Common myeloid progenitor, CD34-positive (primary cell): ENCODE measurements at regions not wholly inside any gene's neighbourhood (a gene's known extent, or its start where the extent isn't known, plus 50 kb on each side); places are given as distances from the start of the nearest gene placed in this dataset.

Experiments
- CTCF ChIA-PET: fragments of 350-600 bp; sonication (Branson Sonifier 250); formaldehyde crosslinking; loops from one replicate; lab custom pipeline; 2021; ENCODE audit warnings: antibody characterized with exemption; lab: Charles Lee
- POLR2A ChIA-PET: fragments of 350-600 bp; sonication (Branson Sonifier 250); formaldehyde crosslinking; loops from one replicate; lab custom pipeline; 2021; ENCODE audit warnings: antibody characterized with exemption; lab: Charles Lee
- DNase-seq, 3 donors: peaks; one replicate each; pipeline versions ENCODE4 v3.0.0 to v3.0.0-alpha.2; 2013
- H3K27ac ChIP-seq, 2 experiments: 1 replicate in 1 of 2; 2 replicates in 1 of 2; pipeline ENCODE4 v1.7.0; 2013; ENCODE audit warnings: inconsistent platforms in 2 of 2, low read length in 2 of 2, mild to moderate bottlenecking in 2 of 2, low read depth in 1 of 2, moderate library complexity in 1 of 2; ENCODE audit not compliant: severe bottlenecking in 2 of 2, insufficient read depth in 1 of 2, poor library complexity in 1 of 2
- H3K27me3 ChIP-seq, 5 experiments: replicated peaks in 2 of 5; 1 replicate in 3 of 5; 2 replicates in 2 of 5; pipeline versions ENCODE4 v1.6.1 to v1.7.0; 2013; ENCODE audit warnings: low read length in 4 of 5, mild to moderate bottlenecking in 2 of 5, moderate library complexity in 2 of 5, inconsistent platforms in 1 of 5; ENCODE audit not compliant: insufficient read depth in 5 of 5, control insufficient read depth in 4 of 5
- H3K36me3 ChIP-seq, 4 experiments: 1 replicate in 2 of 4; 2 replicates in 2 of 4; pipeline versions ENCODE4 v1.6.1 to v1.7.0; 2013; ENCODE audit warnings: low read length in 3 of 4, control low read depth in 1 of 4, mild to moderate bottlenecking in 1 of 4; ENCODE audit not compliant: control insufficient read depth in 4 of 4, insufficient read depth in 4 of 4
- H3K4me1 ChIP-seq, 4 experiments: 1 replicate in 3 of 4; 2 replicates in 1 of 4; pipeline versions ENCODE4 v1.6.1 to v1.7.1; 2013; ENCODE audit warnings: low read length in 3 of 4, mild to moderate bottlenecking in 3 of 4, control low read depth in 1 of 4, inconsistent platforms in 1 of 4, moderate library complexity in 1 of 4; ENCODE audit not compliant: control insufficient read depth in 4 of 4, insufficient read depth in 4 of 4; ENCODE audit errors: control extremely low read depth in 1 of 4
- H3K4me3 ChIP-seq, 7 experiments: 1 replicate in 4 of 7; 2 replicates in 3 of 7; pipeline versions ENCODE4 v1.5.1 to v1.7.0; 2013; ENCODE audit warnings: mild to moderate bottlenecking in 7 of 7, low read length in 6 of 7, moderate library complexity in 6 of 7, inconsistent platforms in 2 of 7, low read depth in 2 of 7, control low read depth in 1 of 7; ENCODE audit not compliant: insufficient read depth in 4 of 7, control insufficient read depth in 1 of 7; ENCODE audit errors: extremely low read depth in 1 of 7
- H3K9me3 ChIP-seq, 5 experiments: 1 replicate in 4 of 5; 2 replicates in 1 of 5; pipeline versions ENCODE4 v1.6.1 to v1.7.1; 2013; ENCODE audit warnings: low read length in 4 of 5, mild to moderate bottlenecking in 2 of 5, inconsistent platforms in 1 of 5, low read depth in 1 of 5, moderate library complexity in 1 of 5; ENCODE audit not compliant: control insufficient read depth in 4 of 5, insufficient read depth in 2 of 5; ENCODE audit errors: control extremely low read depth in 1 of 5
- WGBS: methylation state at CpG from one replicate; pipeline ENCODE4 v1.1.5; 2013; ENCODE audit not compliant: insufficient coverage; 5-methylcytosine and 5-hydroxymethylcytosine counted together

- ChIA-PET CTCF (interaction anchor here (0.8 to 6.5 kb wide), 6 partner anchors 12 to 489 kb away, joined by 3 to 49 read pairs (median 4); no protein-coding TSS in a partner anchor), POLR2A (no interaction called here)
- H3K27ac ChIP-seq: no peak overlapping the region
- no peaks in the 10 kb centered on the region for H3K36me3 ChIP-seq
- no peak overlapping the region for H3K4me3 ChIP-seq
- WGBS: no CpG with 5 or more reads among the region's 1 CpG
- no peaks in the 10 kb centered on the region for H3K27me3 ChIP-seq
- peaks cover 0 to 6% (median 0%) of the 10 kb centered on the region in 4 experiments for H3K4me1 ChIP-seq
- H3K9me3 ChIP-seq: no peaks in the 10 kb centered on the region
- no peak for DNase-seq
Observed at GRCh38 chr14:59127437-59127732, 61.1 kb upstream of the DAAM1 start.

- no peak overlapping the region for H3K27ac ChIP-seq
- no peak for DNase-seq
- no peaks in the 10 kb centered on the region for H3K9me3 ChIP-seq
- H3K27me3 ChIP-seq: no peaks in the 10 kb centered on the region
- H3K4me1 ChIP-seq: peaks cover 0 to 6% (median 0%) of the 10 kb centered on the region in 4 experiments
- ChIA-PET CTCF (interaction anchor here (0.7 to 3.6 kb wide), 12 partner anchors 9 to 316 kb away, joined by 3 to 33 read pairs (median 3); partner anchors contain the start of gene DAAM1), POLR2A (no interaction called here)
- no peak overlapping the region for H3K4me3 ChIP-seq
- 93% methylated on average over 3 of the region's 7 CpGs for WGBS
- no peaks in the 10 kb centered on the region for H3K36me3 ChIP-seq
Observed at GRCh38 chr14:59130462-59130861, 58.0 kb upstream of the DAAM1 start.

- ChIA-PET CTCF (interaction anchor here (0.6 to 1.6 kb wide), 3 partner anchors 13 to 314 kb away, joined by 3 to 6 read pairs (median 4); no protein-coding TSS in a partner anchor), POLR2A (no interaction called here)
- no peak for DNase-seq
- Histone ChIP-seq H3K36me3 (no peaks in the 10 kb centered on the region), H3K27me3 (no peaks in the 10 kb centered on the region), H3K4me1 (no peaks in the 10 kb centered on the region), H3K9me3 (no peaks in the 10 kb centered on the region), H3K27ac (no peak overlapping the region), H3K4me3 (no peak overlapping the region)
- WGBS: 60% methylated on average over 1 of the region's 5 CpGs
Observed at GRCh38 chr14:59131938-59132795, 56.3 kb upstream of the DAAM1 start.

GRCh38 chr14:59132796-59133494 lies 55.5 kb upstream of the DAAM1 start:
- no peak overlapping the region for H3K27ac ChIP-seq
- CTCF ChIA-PET: interaction anchor here (0.8 to 1.6 kb wide), 5 partner anchors 12 to 312 kb away, joined by 3 to 9 read pairs (median 3); no protein-coding TSS in a partner anchor
- no peaks in the 10 kb centered on the region for H3K9me3 ChIP-seq
- no peak overlapping the region for H3K4me3 ChIP-seq
- peak; percentile 8 to 13 (median 12) for DNase-seq
- POLR2A ChIA-PET: no interaction called here
- no peaks in the 10 kb centered on the region for H3K27me3 ChIP-seq
- H3K36me3 ChIP-seq: no peaks in the 10 kb centered on the region
- H3K4me1 ChIP-seq: no peaks in the 10 kb centered on the region
- no CpG with 5 or more reads among the region's 3 CpGs for WGBS

- no peak overlapping the region for H3K4me3 ChIP-seq
- DNase-seq: no peak
- no peaks in the 10 kb centered on the region for H3K4me1 ChIP-seq
- CTCF ChIA-PET: interaction anchor here (0.8 to 1.6 kb wide), 6 partner anchors 8 to 311 kb away, joined by 3 to 9 read pairs (median 3); no protein-coding TSS in a partner anchor
- H3K27me3 ChIP-seq: no peaks in the 10 kb centered on the region
- H3K36me3 ChIP-seq: no peaks in the 10 kb centered on the region
- WGBS: 100% methylated on average over 3 of the region's 4 CpGs
- POLR2A ChIA-PET: no interaction called here
- no peak overlapping the region for H3K27ac ChIP-seq
- no peaks in the 10 kb centered on the region for H3K9me3 ChIP-seq
Observed at GRCh38 chr14:59133709-59134108, 54.8 kb upstream of the DAAM1 start.

- POLR2A ChIA-PET: interaction anchor here (1.4 kb wide), 1 partner anchor 54 kb away, joined by 4 read pairs; no protein-coding TSS in a partner anchor
- Histone ChIP-seq H3K27me3 (no peaks in the 10 kb centered on the region), H3K9me3 (no peaks in the 10 kb centered on the region), H3K4me1 (no peaks in the 10 kb centered on the region), H3K36me3 (no peaks in the 10 kb centered on the region), H3K27ac (no peak overlapping the region), H3K4me3 (no peak overlapping the region)
- CTCF ChIA-PET: interaction anchor here (0.8 to 1.6 kb wide), 4 partner anchors 9 to 311 kb away, joined by 3 to 9 read pairs (median 4); no protein-coding TSS in a partner anchor
- WGBS: 100% methylated on average over 3 of the region's 3 CpGs
- no peak for DNase-seq
Observed at GRCh38 chr14:59134307-59134706, 54.2 kb upstream of the DAAM1 start.
